ENCODE measurements at regions not wholly inside any gene's neighbourhood (a gene's known extent, or its start where the extent isn't known, plus 50 kb on each side); places are given as distances from the start of the nearest gene placed in this dataset.

DNA sequence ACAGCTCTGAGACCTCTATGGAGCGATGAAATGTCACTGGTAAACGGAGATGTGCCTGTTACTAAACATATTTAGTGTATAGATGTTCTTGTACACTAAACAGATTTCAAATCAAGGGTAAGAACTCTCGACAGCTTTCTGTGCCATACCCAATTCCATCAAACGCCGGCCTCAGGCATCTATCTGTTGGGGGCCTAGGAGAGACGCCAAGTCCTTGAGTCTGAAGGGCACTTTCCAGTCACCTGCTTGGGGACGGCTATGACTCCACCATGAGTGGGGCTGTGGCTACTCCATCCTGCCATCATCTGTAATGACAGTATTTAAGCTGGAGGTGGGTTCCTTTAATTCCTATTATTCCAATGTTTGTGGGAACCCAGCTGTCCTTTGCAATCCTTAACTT is 87.8 kb downstream of the SHANK2 start:
- TF ChIP-seq, protein P1, sequence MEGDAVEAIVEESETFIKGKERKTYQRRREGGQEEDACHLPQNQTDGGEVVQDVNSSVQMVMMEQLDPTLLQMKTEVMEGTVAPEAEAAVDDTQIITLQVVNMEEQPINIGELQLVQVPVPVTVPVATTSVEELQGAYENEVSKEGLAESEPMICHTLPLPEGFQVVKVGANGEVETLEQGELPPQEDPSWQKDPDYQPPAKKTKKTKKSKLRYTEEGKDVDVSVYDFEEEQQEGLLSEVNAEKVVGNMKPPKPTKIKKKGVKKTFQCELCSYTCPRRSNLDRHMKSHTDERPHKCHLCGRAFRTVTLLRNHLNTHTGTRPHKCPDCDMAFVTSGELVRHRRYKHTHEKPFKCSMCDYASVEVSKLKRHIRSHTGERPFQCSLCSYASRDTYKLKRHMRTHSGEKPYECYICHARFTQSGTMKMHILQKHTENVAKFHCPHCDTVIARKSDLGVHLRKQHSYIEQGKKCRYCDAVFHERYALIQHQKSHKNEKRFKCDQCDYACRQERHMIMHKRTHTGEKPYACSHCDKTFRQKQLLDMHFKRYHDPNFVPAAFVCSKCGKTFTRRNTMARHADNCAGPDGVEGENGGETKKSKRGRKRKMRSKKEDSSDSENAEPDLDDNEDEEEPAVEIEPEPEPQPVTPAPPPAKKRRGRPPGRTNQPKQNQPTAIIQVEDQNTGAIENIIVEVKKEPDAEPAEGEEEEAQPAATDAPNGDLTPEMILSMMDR (IDR thresholded peaks at IDR 0.05; ENCODE audit: insufficient read depth, low read depth, low read length) = no peak
- no peak for TF ChIP-seq EZH2 (IDR thresholded peaks at IDR 0.05; ENCODE audit: insufficient read depth, low read length)
